HG03442 (cell line): ENCODE measurements at regions not wholly inside any gene's neighbourhood (a gene's known extent, or its start where the extent isn't known, plus 50 kb on each side); places are given as distances from the start of the nearest gene placed in this dataset.
"Not testable (repeated sequence)": the region's sequence is repeated elsewhere in the genome, so short reads cannot be mapped to it uniquely, and the experiment has no call there.

Experiments used
- ATAC-seq: cut with Tn5 transposase; IDR thresholded peaks from one replicate; pipeline ENCODE4 v1.9.1; 2021; ENCODE audit warnings: mild to moderate bottlenecking, moderate library complexity; ENCODE audit not compliant: unreplicated experiment

- no peak for ATAC-seq
These were observed 220.8 kb upstream of the MON1B start for GRCh38 chr16:76970087-76970744.

- no peak for ATAC-seq
These were observed 220.3 kb upstream of the MON1B start for GRCh38 chr16:76970745-76971099.

- ATAC-seq, result peak; percentile 99
These were observed 214.9 kb upstream of the MON1B start for GRCh38 chr16:76976101-76976500.

- ATAC-seq, result no peak
These were observed 214.2 kb upstream of the MON1B start for GRCh38 chr16:76976756-76977155.

GRCh38 chr16:76984196-76984595, 206.8 kb upstream of the MON1B start:
- ATAC-seq, result no peak

GRCh38 chr16:76985392-76986045, 205.5 kb upstream of the MON1B start:
- ATAC-seq, result no peak

- ATAC-seq, result no peak
These were observed 202.5 kb upstream of the MON1B start for GRCh38 chr16:76988526-76988925.

- ATAC-seq, result no peak
These were observed 188.3 kb upstream of the MON1B start for GRCh38 chr16:77002644-77003043.

- no peak for ATAC-seq
These were observed 181.5 kb upstream of the MON1B start for GRCh38 chr16:77009453-77009852.

- no peak for ATAC-seq
These were observed 176.5 kb upstream of the MON1B start for GRCh38 chr16:77014441-77014840.

- ATAC-seq, result no peak
These were observed 160.4 kb upstream of the MON1B start for GRCh38 chr16:77030600-77030999.

- ATAC-seq, result no peak
These were observed 157.5 kb upstream of the MON1B start for GRCh38 chr16:77033516-77033915.

- ATAC-seq, result no peak
These were observed 155.6 kb upstream of the MON1B start for GRCh38 chr16:77035361-77035760.

- ATAC-seq, result no peak
These were observed 153.2 kb upstream of the MON1B start for GRCh38 chr16:77037696-77038347.

- ATAC-seq, result no peak
These were observed 149.5 kb upstream of the MON1B start for GRCh38 chr16:77041468-77041867.

- ATAC-seq, result no peak
These were observed 147.9 kb upstream of the MON1B start for GRCh38 chr16:77043076-77043475.

- no peak for ATAC-seq
These were observed 144.8 kb upstream of the MON1B start for GRCh38 chr16:77046206-77046605.

- no peak for ATAC-seq
These were observed 142.9 kb upstream of the MON1B start for GRCh38 chr16:77048085-77048484.

- no peak for ATAC-seq
These were observed 141.4 kb upstream of the MON1B start for GRCh38 chr16:77049577-77049976.

- ATAC-seq, result not testable (repeated sequence)
These were observed 134.4 kb upstream of the MON1B start for GRCh38 chr16:77056597-77056996.

GRCh38 chr16:77057161-77057774, 133.7 kb upstream of the MON1B start:
- ATAC-seq, result no peak

- no peak for ATAC-seq
These were observed 131.5 kb upstream of the MON1B start for GRCh38 chr16:77059446-77059845.
